PC-9 (cell line): ENCODE measurements at regions not wholly inside any gene's neighbourhood (a gene's known extent, or its start where the extent isn't known, plus 50 kb on each side); places are given as distances from the start of the nearest gene placed in this dataset.

Source experiments
- CTCF ChIP-seq: fragments of 200-600 bp; sonication (generic); conservative IDR thresholded peaks from 2 replicates; pipeline ENCODE4 v1.6.1; 2017; ENCODE audit warnings: mixed run types, antibody characterized with exemption, mild to moderate bottlenecking, moderate library complexity
- EZH2 ChIP-seq: fragments of 200-600 bp; sonication (generic); IDR thresholded peaks from 2 replicates; pipeline ENCODE4 v1.8.0; 2017; ENCODE audit warnings: antibody characterized with exemption, low read depth

- no peak for TF ChIP-seq EZH2
- TF ChIP-seq CTCF: no peak
Observed at GRCh38 chr3:29079358-29079757, 201.5 kb upstream of the RBMS3 start.
